ENCODE measurements at regions not wholly inside any gene's neighbourhood (a gene's known extent, or its start where the extent isn't known, plus 50 kb on each side); places are given as distances from the start of the nearest gene placed in this dataset.
A peak's percentile ranks its signal among the peaks of the same experiment; 100 is the strongest.

DNA sequence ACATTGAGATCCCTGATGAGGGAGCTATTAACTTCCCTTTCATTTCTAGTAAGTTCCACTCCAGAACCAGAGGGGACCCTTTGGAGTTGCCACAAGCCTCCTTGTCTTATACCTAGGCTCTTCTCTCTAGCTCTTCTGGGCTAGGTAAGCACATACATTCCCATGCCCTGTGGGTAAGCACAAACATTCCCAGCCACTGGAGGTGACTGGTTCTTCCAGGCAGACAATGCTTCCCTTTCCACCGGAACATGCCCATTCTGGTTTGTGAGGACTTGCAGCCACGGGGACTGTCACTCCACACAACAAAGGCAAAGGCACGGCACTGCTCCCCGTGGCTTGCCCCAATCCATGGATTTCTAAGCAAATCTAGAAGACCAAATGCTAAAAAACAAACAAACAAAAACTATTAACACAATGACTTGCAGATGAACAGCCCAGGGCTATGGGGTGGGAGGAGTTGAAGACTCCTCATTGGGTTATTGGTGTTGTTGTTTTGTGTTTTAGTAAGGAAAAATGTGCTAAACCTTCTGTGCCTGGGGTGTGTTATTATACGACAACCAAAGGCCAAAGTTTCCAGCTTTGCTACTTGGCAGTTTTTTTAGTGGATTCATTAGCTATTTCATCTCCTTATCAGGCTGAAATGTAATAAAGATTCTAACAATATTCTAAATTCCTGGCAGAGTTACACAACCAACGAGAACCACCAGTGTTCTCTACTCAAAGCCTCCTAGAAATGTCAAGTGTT lies 276.2 kb downstream of the SYK start:
- TF ChIP-seq, protein P1, sequence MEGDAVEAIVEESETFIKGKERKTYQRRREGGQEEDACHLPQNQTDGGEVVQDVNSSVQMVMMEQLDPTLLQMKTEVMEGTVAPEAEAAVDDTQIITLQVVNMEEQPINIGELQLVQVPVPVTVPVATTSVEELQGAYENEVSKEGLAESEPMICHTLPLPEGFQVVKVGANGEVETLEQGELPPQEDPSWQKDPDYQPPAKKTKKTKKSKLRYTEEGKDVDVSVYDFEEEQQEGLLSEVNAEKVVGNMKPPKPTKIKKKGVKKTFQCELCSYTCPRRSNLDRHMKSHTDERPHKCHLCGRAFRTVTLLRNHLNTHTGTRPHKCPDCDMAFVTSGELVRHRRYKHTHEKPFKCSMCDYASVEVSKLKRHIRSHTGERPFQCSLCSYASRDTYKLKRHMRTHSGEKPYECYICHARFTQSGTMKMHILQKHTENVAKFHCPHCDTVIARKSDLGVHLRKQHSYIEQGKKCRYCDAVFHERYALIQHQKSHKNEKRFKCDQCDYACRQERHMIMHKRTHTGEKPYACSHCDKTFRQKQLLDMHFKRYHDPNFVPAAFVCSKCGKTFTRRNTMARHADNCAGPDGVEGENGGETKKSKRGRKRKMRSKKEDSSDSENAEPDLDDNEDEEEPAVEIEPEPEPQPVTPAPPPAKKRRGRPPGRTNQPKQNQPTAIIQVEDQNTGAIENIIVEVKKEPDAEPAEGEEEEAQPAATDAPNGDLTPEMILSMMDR (IDR thresholded peaks at IDR 0.05; ENCODE audit: control insufficient read depth, insufficient read depth, low read depth, low read length, missing control alignments), result no peak
- no peak overlapping the region for H3K4me3 ChIP-seq (ENCODE audit: control insufficient read depth, low read depth, low read length)
- DNase-seq (ENCODE audit: low read depth), result peak; percentile 44

DNA sequence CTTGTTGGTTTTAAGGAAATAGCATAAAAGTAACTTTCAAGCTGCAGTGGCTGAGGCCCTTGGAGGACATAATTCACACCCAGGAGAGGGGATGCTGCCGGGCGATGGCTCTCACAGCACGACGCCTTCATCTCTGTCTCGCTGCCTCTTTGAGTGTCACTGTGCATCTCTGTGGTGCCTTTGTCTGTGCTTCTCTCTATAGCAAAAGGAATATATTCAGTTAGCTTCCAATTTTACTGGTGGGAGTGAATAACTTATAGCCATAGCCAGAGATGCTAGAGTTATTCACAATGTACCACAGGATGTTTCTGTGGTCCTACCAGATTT lies 276.7 kb downstream of the SYK start:
- no peak for DNase-seq (ENCODE audit: low read depth)

DNA sequence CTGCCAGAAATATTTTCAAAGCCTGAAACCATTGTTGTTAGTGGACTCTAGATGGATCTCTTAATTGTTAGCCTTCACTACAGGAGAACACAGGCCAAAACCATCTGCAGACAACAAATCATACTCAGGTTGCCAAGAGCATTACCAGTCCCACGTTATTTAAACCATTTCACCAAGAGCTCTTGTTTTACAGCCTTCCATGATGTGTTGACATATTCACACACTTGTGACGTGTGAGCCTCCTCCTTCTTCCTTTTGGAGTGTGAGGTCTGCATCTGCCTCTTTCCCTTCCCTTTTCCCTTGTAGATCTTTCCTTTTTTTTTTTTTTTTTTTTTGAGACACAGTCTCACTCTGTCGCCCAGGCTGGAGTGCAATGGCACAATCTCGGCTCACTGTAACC lies 279.0 kb downstream of the AUH start:
- no peak overlapping the region for H3K4me3 ChIP-seq (ENCODE audit: control insufficient read depth, low read depth, low read length)
- TF ChIP-seq, protein P1 (IDR thresholded peaks at IDR 0.05; ENCODE audit: control insufficient read depth, insufficient read depth, low read depth, low read length, missing control alignments), result no peak
- no peak for DNase-seq (ENCODE audit: low read depth)

More for the DNA sequence above, 276.7 kb downstream of the SYK start:
- no peak overlapping the region for H3K4me3 ChIP-seq (ENCODE audit: control insufficient read depth, low read depth, low read length)
- TF ChIP-seq, protein P1 (IDR thresholded peaks at IDR 0.05; ENCODE audit: control insufficient read depth, insufficient read depth, low read depth, low read length, missing control alignments), result no peak

DNA sequence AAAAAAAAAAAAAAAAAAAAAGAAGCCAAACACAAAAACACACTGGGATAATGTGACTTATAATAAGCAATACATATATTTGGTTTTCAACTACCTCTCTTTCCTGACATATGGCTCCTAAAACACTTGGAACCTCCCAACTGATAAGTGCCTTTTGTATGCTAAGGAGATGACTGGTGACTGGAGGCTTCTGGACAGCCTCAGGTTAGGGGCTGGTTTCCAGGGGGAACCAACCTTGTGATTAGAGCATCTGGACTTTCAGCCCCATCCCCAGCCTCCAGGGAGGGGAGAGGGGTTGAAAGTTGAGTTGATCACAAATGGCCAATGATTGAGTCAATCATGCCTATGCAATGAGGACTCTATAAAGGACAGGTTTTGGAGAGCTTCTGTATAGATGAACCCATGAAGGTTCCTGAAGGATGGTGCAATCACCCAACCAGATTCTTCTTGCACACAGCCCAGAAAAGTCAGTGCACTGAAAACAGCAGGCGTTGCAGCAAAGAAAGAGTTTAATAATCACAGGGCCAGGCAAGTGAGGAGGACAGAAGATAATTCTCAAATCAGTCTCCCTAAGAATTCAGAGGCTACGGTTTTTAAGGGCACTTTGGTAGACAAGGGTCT lies 276.7 kb downstream of the AUH start:
- no peak overlapping the region for H3K4me3 ChIP-seq (ENCODE audit: control insufficient read depth, low read depth, low read length)
- no peak for DNase-seq (ENCODE audit: low read depth)
- TF ChIP-seq, protein P1 (IDR thresholded peaks at IDR 0.05; ENCODE audit: control insufficient read depth, insufficient read depth, low read depth, low read length, missing control alignments), result no peak

DNA sequence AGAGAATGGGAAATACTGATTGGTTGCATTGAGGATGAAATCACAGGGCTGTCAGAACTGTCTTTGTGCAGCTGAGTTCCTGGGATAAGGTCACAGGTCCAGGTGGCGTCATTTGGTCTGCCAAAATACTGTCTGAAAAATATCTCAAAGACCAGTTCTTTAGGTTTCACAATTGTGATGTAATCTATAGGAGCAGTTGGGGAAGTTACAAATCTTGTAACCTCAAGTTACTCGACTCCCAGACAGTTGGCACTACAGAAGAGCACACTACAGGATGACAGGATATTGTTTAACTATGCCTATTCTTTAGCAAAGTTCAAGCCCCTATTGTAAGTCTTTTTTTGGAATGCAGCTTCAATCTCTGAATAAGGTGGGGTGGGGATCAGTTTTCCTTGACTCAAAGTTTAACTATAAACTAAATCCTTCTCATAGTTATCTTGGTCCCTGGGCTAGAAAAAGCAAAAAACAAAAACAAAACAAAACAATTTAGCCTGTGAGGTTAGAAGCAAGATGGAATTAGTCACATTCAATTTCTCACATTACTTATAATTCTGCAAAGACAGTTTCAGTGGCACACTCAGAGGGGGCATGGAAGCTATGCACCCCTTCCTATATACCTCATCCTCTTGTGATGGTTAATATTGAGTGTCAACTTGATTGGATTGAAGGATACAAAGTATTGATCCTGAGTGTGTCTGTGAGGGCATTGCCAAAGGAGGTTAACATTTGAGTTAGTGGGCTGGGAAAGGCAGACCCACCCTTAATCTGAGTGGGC lies 276.0 kb downstream of the AUH start:
- DNase-seq (ENCODE audit: low read depth), result no peak
- TF ChIP-seq, protein P1 (IDR thresholded peaks at IDR 0.05; ENCODE audit: control insufficient read depth, insufficient read depth, low read depth, low read length, missing control alignments), result no peak
- no peak overlapping the region for H3K4me3 ChIP-seq (ENCODE audit: control insufficient read depth, low read depth, low read length)

DNA sequence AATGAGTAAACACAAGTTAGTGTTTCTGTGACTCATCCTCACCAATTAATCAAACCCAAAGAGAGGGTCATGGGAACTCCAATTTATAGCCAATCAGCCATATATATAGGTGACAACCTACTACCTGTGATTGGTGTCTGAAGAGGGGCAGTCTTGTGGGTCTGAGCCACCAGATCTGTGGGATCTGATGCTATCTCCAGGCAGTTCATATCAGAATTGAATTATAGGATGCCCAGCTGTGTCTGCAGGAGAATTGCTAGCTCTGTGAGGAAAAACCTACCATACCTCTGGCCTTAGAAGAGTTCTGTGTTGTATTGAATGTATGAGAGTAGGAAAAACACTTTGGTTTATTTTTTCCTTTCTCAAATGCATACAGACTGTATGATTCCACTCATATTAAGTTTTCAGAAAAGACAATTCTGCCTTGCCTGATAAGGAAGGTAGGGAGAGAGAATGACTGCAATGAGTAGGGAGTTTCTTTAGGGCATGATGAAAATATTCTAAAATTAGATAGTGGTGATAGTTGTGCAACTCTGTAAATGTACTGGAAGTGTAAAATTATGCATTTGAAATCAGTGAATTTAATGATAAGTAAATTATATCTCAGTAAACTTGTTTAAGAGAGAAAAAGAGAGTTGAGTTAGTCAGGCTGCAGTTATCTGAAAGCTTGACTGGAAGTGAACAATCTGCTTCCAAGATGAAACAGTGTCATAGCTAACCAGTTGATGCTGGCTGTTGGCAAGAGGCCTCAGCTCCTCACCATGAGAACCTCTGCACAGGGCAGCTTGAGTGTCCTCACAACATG lies 274.9 kb downstream of the AUH start:
- no peak for DNase-seq (ENCODE audit: low read depth)
- no peak overlapping the region for H3K4me3 ChIP-seq (ENCODE audit: control insufficient read depth, low read depth, low read length)
- TF ChIP-seq, protein P1 (IDR thresholded peaks at IDR 0.05; ENCODE audit: control insufficient read depth, insufficient read depth, low read depth, low read length, missing control alignments), result no peak
